ENCODE measurements at regions not wholly inside any gene's neighbourhood (a gene's known extent, or its start where the extent isn't known, plus 50 kb on each side); places are given as distances from the start of the nearest gene placed in this dataset.
"Not testable (repeated sequence)": the region's sequence is repeated elsewhere in the genome, so short reads cannot be mapped to it uniquely, and the experiment has no call there.

DNA sequence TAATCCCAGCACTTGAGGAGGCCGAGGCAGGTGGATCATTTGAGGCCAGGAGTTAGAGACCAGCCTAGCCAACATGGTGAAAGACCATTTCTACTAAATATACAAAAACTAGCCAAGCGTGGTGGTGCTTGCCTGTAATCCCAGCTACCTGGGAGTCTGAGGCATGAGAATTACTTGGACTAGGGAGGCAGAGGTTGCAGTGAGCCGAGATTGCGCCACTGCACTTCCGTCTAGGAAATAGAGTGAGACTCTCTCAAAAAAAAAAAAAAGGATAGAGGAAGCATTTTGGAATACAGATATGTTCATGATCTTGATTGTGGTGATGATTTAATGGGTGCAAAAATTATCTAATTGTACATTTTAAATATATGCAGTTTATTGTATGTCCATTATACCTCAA is 67.8 kb upstream of the GBE1 start:
- not testable (repeated sequence) for TF ChIP-seq CTCF, POLR2A (IDR thresholded peaks at IDR 0.05)

Measured in testis (tissue), 2 donors.